ACC112 (cell line): ENCODE measurements at regions not wholly inside any gene's neighbourhood (a gene's known extent, or its start where the extent isn't known, plus 50 kb on each side); places are given as distances from the start of the nearest gene placed in this dataset.
A peak's percentile ranks its signal among the peaks of the same experiment; 100 is the strongest.

Source experiments
- H2AFZ ChIP-seq: fragments of 200-600 bp; sonication (generic); one replicate; pipeline ENCODE4 v1.6.0; 2017; ENCODE audit warnings: antibody characterized with exemption, low read length; ENCODE audit not compliant: unreplicated experiment
- H3K27ac ChIP-seq: fragments of 200-600 bp; sonication (generic); 2 replicates; pipeline ENCODE4 v1.5.1; 2014; ENCODE audit warnings: low read depth, mild to moderate bottlenecking, antibody characterized with exemption, low read length, moderate library complexity
- H3K27me3 ChIP-seq: fragments of 200-600 bp; sonication (generic); 2 replicates; pipeline ENCODE4 v1.6.1; 2014; ENCODE audit warnings: mild to moderate bottlenecking, antibody characterized with exemption, low read length, moderate library complexity, mixed read lengths; ENCODE audit not compliant: insufficient read depth
- H3K36me3 ChIP-seq: fragments of 200-600 bp; sonication (generic); 2 replicates; pipeline ENCODE4 v1.6.1; 2016; ENCODE audit warnings: mild to moderate bottlenecking, antibody characterized with exemption, low read length, moderate library complexity, mixed read lengths; ENCODE audit not compliant: insufficient read depth
- H3K4me1 ChIP-seq: fragments of 200-600 bp; sonication (generic); one replicate; pipeline ENCODE4 v1.6.1; 2016; ENCODE audit warnings: low read length, mixed read lengths; ENCODE audit not compliant: insufficient read depth, unreplicated experiment, control insufficient read depth
- H3K4me3 ChIP-seq: fragments of 200-600 bp; sonication (generic); 2 replicates; pipeline ENCODE4 v1.5.1; 2014; ENCODE audit warnings: mild to moderate bottlenecking, low read depth, low read length
- H3K79me2 ChIP-seq: fragments of 200-600 bp; sonication (generic); one replicate; pipeline ENCODE4 v1.6.0; 2016; ENCODE audit warnings: low read length; ENCODE audit not compliant: control insufficient read depth, unreplicated experiment, insufficient read depth

DNA sequence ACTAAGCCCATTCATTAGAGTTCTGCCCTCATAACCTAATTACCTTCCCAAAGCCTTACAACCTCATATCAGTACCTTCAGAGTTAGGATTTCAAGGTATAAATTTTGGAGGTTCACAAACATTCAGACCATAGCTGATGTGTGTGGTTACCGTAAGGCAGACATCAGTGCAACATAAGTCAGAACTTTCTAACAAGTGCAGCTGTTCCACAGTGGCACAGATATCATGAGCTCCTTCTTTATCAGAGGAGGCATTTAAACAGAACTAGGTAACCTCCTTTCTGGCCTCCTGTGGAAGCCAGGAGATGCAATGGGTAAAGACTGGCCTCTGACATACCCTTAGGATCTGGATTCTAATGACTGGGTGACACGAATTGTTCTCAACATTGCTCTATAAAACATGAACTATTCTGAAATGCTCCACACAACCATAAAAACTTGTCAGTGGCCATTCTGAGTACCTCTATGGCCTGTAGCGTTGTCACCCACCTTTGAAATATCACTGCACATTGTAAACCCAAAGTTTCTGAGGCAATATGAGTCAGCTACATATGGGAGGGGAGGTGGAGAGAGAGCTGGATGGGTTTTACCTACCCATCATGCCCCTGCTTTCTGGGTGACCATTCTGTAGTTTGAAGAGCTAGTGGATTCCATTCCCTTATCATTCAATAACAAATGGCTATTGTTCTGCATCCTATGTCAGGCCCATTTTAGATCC lies 546.0 kb upstream of the TBL1XR1 start:
- Histone ChIP-seq H3K36me3 (no peaks in the 10 kb centered on the region), H3K79me2 (no peaks in the 10 kb centered on the region), H2AFZ (no peak overlapping the region), H3K4me3 (no peak overlapping the region), H3K4me1 (peaks cover 12% of the 10 kb centered on the region), H3K27me3 (no peaks in the 10 kb centered on the region), H3K27ac (no peak overlapping the region)

DNA sequence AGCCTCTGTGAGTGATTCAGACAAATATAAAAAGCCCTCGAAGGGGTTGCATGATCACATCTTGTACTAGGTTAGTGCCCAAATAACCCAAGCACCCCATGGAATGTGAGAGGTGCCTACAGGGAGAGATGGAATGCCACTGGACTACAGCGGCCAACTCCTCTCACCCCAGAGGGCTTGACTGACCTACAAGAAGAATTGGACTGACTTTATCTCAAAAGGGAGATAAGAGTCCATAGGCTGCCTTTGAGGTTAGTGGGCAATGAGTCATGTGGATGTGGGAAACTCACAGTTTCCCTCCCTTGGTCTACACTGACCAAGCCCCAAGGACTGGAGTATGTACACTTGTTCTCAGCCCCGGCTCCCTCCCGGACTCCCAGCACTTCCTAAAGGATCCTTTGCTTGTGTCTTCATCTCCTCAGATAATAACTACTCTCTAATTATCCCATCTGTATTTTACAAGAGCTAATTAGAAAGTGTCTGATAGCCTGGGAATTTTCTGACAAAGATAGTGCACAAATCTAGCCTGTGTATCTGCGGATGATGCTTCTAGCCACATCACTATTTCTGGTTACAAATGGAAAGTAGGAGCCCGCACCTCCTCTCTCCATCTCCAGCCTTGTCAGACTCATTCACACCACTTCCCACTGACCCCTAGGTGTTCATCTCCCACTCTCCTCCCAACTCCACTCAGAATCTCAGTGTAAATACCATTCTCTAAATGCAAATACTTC lies 547.8 kb upstream of the TBL1XR1 start:
- H3K79me2 ChIP-seq: no peaks in the 10 kb centered on the region
- peak overlapping the region; percentile 9; the same call in 1 of the 2 replicates for H3K27ac ChIP-seq
- peaks cover 12% of the 10 kb centered on the region for H3K4me1 ChIP-seq
- no peaks in the 10 kb centered on the region for H3K27me3 ChIP-seq
- no peak overlapping the region for H2AFZ ChIP-seq
- no peaks in the 10 kb centered on the region for H3K36me3 ChIP-seq
- no peak overlapping the region for H3K4me3 ChIP-seq

DNA sequence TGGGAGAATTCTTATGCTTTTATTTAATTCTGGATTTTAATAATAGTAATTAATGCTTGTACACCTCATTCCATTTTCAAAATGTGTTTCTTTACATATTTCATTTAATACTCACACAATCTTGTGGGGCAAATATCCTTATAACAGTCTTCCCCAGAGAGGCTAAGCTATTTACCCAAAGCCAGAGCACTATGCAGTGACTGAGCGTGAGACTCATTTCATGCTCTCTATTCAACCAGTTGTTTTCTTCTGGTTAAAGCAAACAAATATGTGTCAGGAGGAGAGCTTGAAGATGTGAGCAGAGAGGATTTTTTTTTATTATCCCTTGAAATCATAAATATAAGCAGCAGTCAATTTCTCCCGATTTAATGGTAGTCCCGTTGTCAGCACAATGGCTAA lies 548.3 kb upstream of the TBL1XR1 start:
- Histone ChIP-seq H2AFZ (no peak overlapping the region), H3K4me3 (no peak overlapping the region), H3K4me1 (peaks cover 12% of the 10 kb centered on the region), H3K79me2 (no peaks in the 10 kb centered on the region), H3K27ac (peak overlapping the region; percentile 9; the same call in 1 of the 2 replicates), H3K27me3 (no peaks in the 10 kb centered on the region), H3K36me3 (no peaks in the 10 kb centered on the region)

DNA sequence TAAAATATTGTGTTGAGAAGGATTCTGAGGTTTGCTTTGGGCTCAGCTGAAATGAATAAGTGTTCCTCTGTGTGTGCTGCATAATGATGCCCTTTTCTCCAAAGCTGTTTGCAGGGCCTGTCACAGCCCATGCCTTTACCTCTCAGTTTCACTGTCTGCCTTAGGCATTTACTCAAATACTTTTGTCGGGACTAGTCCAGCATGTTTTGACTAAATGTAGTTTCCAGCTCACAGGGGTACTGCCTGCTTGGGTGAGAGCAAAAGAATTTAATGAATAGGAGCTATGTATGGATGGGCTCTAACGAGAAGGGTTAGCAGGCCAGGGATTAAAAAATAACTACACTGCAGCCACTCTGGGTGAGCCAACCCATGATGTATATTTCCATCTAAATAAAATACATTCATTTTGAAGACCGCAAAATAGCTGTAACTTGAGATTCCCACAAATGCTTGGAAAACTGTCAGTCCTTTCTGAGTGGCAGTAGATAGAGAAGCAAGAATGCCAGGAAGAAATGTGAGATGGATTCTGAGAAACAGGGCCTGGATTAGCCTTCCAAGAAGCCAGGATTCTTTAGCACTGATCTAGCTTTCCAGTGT lies 549.2 kb upstream of the TBL1XR1 start:
- H3K36me3 ChIP-seq: no peaks in the 10 kb centered on the region
- H3K79me2 ChIP-seq: no peaks in the 10 kb centered on the region
- no peaks in the 10 kb centered on the region for H3K27me3 ChIP-seq
- H3K27ac ChIP-seq: no peak overlapping the region
- no peak overlapping the region for H3K4me3 ChIP-seq
- peaks cover 12% of the 10 kb centered on the region for H3K4me1 ChIP-seq
- H2AFZ ChIP-seq: no peak overlapping the region

DNA sequence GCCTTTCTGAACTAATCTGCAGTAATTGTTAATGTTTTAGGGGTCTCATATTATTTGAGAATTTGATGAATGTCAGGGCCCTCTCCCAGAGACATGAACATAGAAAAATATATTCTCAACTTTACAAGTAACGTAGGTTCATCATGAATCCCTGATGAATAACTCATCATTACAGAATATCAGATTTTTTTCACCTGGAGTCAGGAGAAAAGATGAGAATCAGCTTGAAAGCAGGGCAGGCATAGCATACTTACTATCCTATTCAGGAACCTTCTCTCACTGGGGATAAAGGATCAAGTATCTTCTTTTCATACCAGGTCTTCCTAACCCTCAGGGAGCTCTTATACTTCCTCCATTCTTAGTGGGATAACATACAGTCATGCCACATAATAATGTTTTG lies 552.6 kb upstream of the TBL1XR1 start:
- Histone ChIP-seq H3K27me3 (no peaks in the 10 kb centered on the region), H3K4me1 (peaks cover 24% of the 10 kb centered on the region), H3K27ac (no peak overlapping the region), H2AFZ (no peak overlapping the region), H3K79me2 (no peaks in the 10 kb centered on the region), H3K36me3 (no peaks in the 10 kb centered on the region), H3K4me3 (no peak overlapping the region)

DNA sequence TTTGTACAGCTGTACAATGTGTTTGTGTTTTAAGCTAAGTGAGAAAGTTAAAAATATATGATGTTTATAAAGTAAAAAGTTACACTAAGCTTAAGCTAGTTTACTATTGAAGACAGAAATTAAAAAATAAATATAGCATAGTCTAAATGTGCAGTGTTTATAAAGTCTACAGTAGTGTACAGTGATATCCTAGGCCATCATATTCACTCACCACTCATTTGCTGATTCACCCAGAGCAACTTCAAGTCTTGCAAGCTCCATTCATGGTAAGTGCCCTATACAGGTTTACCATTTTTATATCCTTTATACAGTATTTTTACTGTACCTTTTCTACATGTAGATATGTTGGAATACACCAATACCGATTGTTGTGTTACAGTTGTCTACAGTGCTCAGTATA lies 553.2 kb upstream of the TBL1XR1 start:
- Histone ChIP-seq H2AFZ (no peak overlapping the region), H3K4me3 (no peak overlapping the region), H3K79me2 (no peaks in the 10 kb centered on the region), H3K27ac (no peak overlapping the region), H3K36me3 (no peaks in the 10 kb centered on the region), H3K4me1 (peaks cover 19% of the 10 kb centered on the region), H3K27me3 (no peaks in the 10 kb centered on the region)

DNA sequence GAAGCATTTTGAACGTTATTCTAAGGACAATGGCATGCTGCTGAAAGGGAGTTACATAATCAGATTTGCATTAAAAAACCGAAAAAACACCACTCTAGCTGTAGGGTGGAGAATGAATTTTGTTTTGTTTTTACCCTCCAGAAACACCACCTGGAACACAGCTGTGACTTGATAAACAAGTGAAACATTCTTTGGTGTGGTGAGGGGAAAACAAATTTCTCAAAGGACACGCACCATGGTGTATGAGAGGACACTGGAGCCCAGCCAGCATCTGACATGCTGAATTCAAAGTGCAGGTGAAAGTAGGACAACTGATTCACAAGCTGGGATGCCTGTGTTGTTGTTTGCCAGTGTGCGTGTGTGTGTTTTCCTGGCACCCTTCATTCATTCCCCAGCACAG lies 554.5 kb upstream of the TBL1XR1 start:
- H3K27me3 ChIP-seq: no peaks in the 10 kb centered on the region
- no peak overlapping the region for H2AFZ ChIP-seq
- no peak overlapping the region for H3K4me3 ChIP-seq
- no peaks in the 10 kb centered on the region for H3K36me3 ChIP-seq
- H3K79me2 ChIP-seq: no peaks in the 10 kb centered on the region
- H3K27ac ChIP-seq: no peak overlapping the region
- peaks cover 19% of the 10 kb centered on the region for H3K4me1 ChIP-seq

DNA sequence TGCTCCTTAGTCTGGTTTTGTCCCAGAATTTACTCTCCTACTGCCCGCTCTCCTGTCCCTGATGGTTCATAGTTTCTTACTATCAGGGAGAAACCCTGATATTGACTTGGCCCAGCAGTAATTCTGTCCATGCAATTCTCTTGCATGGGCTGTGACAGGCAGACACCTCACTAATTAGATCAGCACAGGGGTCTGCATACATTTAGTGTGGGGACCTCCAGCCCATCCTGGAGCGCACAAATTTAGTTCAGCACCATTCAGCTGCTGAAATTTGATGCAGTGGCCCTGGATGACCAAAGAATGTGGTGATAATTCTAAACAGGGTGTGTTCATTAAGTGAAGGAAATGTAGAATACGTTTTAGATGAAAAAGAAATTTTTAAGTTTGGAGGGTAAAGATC lies 555.5 kb upstream of the TBL1XR1 start:
- Histone ChIP-seq H2AFZ (no peak overlapping the region), H3K4me3 (no peak overlapping the region), H3K4me1 (peaks cover 19% of the 10 kb centered on the region), H3K79me2 (no peaks in the 10 kb centered on the region), H3K27ac (no peak overlapping the region), H3K36me3 (no peaks in the 10 kb centered on the region), H3K27me3 (no peaks in the 10 kb centered on the region)

DNA sequence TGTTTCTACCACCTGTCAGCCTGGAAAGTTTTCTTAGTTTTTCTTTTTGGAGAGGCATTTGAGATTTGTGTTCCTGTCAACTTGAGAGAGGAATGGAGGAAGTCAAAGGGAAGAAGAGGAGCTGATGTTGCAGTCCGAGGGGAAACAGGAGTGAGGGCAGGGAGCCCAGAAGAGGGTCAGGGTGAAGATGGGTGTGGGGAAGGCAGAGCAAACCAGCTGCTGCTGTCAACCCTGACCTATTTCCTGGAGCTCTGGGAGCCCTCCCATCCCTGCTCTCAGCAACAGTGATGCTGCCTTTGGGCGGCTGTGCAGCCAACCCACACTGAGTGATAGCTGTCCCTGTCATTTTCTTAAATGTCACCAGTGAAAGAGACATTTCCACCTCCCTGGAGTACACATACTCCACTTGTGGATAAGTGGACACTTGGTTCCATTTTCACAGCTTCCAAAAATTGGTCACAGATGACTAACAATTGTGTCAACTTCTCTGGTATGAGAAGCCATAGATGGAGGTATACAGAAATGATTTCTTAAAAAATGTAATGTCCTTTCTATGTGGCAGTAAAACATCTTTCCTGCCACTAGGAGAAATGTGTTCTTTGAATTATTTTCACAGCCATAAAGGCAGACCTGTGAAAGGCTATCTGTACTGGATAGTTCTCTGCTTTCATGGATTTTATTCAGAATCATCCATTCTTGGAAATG lies 556.3 kb upstream of the TBL1XR1 start:
- no peaks in the 10 kb centered on the region for H3K79me2 ChIP-seq
- no peaks in the 10 kb centered on the region for H3K36me3 ChIP-seq
- H3K27ac ChIP-seq: peak overlapping the region; percentile 31; the same call in 1 of the 2 replicates
- H3K4me1 ChIP-seq: peaks cover 21% of the 10 kb centered on the region
- no peak overlapping the region for H2AFZ ChIP-seq
- no peak overlapping the region for H3K4me3 ChIP-seq
- H3K27me3 ChIP-seq: no peaks in the 10 kb centered on the region

DNA sequence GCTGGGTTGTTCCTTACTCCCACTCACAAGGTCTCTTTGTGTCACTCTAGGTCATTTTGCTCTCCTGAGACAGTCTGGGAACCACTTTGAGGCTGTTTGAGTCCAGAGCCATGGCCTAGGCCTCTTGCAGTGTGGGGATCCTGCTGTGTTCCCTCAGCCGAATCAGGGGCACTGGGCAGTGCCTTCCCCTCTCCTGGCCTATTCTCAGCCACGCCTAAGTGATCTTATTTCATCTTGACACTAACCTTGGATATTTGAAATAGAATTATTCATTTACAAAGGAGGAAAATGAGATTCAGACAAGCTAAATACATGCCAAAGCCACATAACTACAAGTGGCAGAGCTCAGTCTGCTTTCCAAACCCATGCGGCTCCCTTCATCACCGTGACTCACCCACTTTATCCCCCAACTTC lies 557.2 kb upstream of the TBL1XR1 start:
- Histone ChIP-seq H3K27me3 (no peaks in the 10 kb centered on the region), H3K27ac (peak overlapping the region; percentile 31), H3K36me3 (no peaks in the 10 kb centered on the region), H2AFZ (peak overlapping the region; percentile 69), H3K4me3 (no peak overlapping the region), H3K79me2 (no peaks in the 10 kb centered on the region), H3K4me1 (peaks cover 30% of the 10 kb centered on the region)
